ENCODE measurements at regions not wholly inside any gene's neighbourhood (a gene's known extent, or its start where the extent isn't known, plus 50 kb on each side); places are given as distances from the start of the nearest gene placed in this dataset.
"Not testable (repeated sequence)": the region's sequence is repeated elsewhere in the genome, so short reads cannot be mapped to it uniquely, and the experiment has no call there.

GRCh38 chr5:111929867-111930266, 172.9 kb upstream of the NREP start:
- Histone ChIP-seq H3K27me3 (no peaks in the 10 kb centered on the region), H3K4me3 (no peak overlapping the region), H3K4me1 (peaks cover 4 to 8% of the 10 kb centered on the region in 2 donors), H3K36me3 (no peaks in the 10 kb centered on the region), H3K9me3 (no peaks in the 10 kb centered on the region), H3K27ac (no peak overlapping the region)
- intact Hi-C loops (cut with DNase I), result no loop called here
- no peak for DNase-seq (ENCODE audit: low spot score in 2 of 2)
- no peak for TF ChIP-seq CTCF (IDR thresholded peaks at IDR 0.05)

GRCh38 chr5:111929261-111929660, 172.3 kb upstream of the NREP start:
- intact Hi-C loops (cut with DNase I), result no loop called here
- H3K4me3 ChIP-seq, result no peak overlapping the region
- H3K4me1 ChIP-seq, result peaks cover 4 to 8% of the 10 kb centered on the region in 2 donors
- no peak for TF ChIP-seq CTCF (IDR thresholded peaks at IDR 0.05)
- no peak overlapping the region for H3K27ac ChIP-seq
- no peaks in the 10 kb centered on the region for H3K36me3 ChIP-seq
- no peaks in the 10 kb centered on the region for H3K9me3 ChIP-seq
- no peak for DNase-seq (ENCODE audit: low spot score in 2 of 2)
- no peaks in the 10 kb centered on the region for H3K27me3 ChIP-seq

- intact Hi-C loops (cut with DNase I), result no loop called here
- Histone ChIP-seq H3K36me3 (no peaks in the 10 kb centered on the region), H3K9me3 (no peaks in the 10 kb centered on the region), H3K4me3 (no peak overlapping the region), H3K27ac (no peak overlapping the region), H3K4me1 (peaks cover 4 to 8% of the 10 kb centered on the region in 2 donors), H3K27me3 (no peaks in the 10 kb centered on the region)
- no peak for TF ChIP-seq CTCF (IDR thresholded peaks at IDR 0.05)
- DNase-seq (ENCODE audit: low spot score in 2 of 2), result no peak
Measured at GRCh38 chr5:111928511-111928910, 171.5 kb upstream of the NREP start.

- TF ChIP-seq CTCF (IDR thresholded peaks at IDR 0.05), result no peak
- Histone ChIP-seq H3K4me1 (peaks cover 0 to 5% of the 10 kb centered on the region in 2 donors), H3K4me3 (no peak overlapping the region), H3K27me3 (no peaks in the 10 kb centered on the region), H3K9me3 (no peaks in the 10 kb centered on the region), H3K27ac (no peak overlapping the region), H3K36me3 (no peaks in the 10 kb centered on the region)
- no peak for DNase-seq (ENCODE audit: low spot score in 2 of 2)
- intact Hi-C loops (cut with DNase I), result no loop called here
Measured at GRCh38 chr5:111927191-111927590, 170.2 kb upstream of the NREP start.

- Histone ChIP-seq H3K27me3 (no peaks in the 10 kb centered on the region), H3K4me3 (no peak overlapping the region), H3K27ac (no peak overlapping the region), H3K36me3 (no peaks in the 10 kb centered on the region), H3K4me1 (peaks cover 0 to 5% of the 10 kb centered on the region in 2 donors), H3K9me3 (no peaks in the 10 kb centered on the region)
- no peak for TF ChIP-seq CTCF (IDR thresholded peaks at IDR 0.05)
- DNase-seq (ENCODE audit: low spot score in 2 of 2), result no peak
- intact Hi-C loops (cut with DNase I), result no loop called here
Measured at GRCh38 chr5:111926026-111926425, 169.0 kb upstream of the NREP start.

- Histone ChIP-seq H3K27me3 (no peaks in the 10 kb centered on the region), H3K4me1 (no peaks in the 10 kb centered on the region), H3K27ac (no peak overlapping the region), H3K4me3 (no peak overlapping the region), H3K9me3 (no peaks in the 10 kb centered on the region), H3K36me3 (no peaks in the 10 kb centered on the region)
- DNase-seq (ENCODE audit: low spot score in 2 of 2), result no peak
- intact Hi-C loops (cut with DNase I), result no loop called here
- no peak for TF ChIP-seq CTCF (IDR thresholded peaks at IDR 0.05)
Measured at GRCh38 chr5:111922344-111922743, 165.3 kb upstream of the NREP start.

- H3K4me1 ChIP-seq; H3K4me3 ChIP-seq; H3K36me3 ChIP-seq; H3K9me3 ChIP-seq; H3K27ac ChIP-seq; intact Hi-C loops (cut with DNase I); DNase-seq (ENCODE audit: low spot score in 2 of 2); H3K27me3 ChIP-seq: not testable (repeated sequence)
Measured at GRCh38 chr5:111921691-111922090, 164.7 kb upstream of the NREP start.

Data from ascending aorta (tissue), 2 donors.